ENCODE measurements at regions not wholly inside any gene's neighbourhood (a gene's known extent, or its start where the extent isn't known, plus 50 kb on each side); places are given as distances from the start of the nearest gene placed in this dataset.
A peak's percentile ranks its signal among the peaks of the same experiment; 100 is the strongest.

- no peak for DNase-seq (ENCODE audit: low spot score)
Measured at GRCh38 chr15:94535298-94536048, 304.1 kb downstream of the MCTP2 start.

DNA sequence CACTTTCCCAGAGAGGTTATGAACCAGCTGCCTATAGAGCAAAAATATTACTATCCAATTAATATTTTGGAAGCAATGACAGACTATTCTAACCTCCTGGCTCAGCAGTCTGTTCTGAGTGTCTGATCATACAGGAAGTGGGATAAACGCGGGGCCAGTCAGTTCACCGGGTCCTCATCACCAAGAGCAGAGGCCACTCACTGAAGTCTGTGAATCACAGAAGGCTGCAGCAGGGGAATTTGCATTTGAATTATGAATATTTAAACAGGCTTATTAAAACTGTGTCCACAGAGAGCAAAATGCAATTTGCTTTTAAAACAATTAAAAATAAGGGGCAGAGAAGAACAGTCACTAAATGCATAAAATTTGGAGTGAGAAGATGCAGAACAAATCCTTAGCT, 305.2 kb downstream of the MCTP2 start:
- DNase-seq (ENCODE audit: low spot score): no peak

DNA sequence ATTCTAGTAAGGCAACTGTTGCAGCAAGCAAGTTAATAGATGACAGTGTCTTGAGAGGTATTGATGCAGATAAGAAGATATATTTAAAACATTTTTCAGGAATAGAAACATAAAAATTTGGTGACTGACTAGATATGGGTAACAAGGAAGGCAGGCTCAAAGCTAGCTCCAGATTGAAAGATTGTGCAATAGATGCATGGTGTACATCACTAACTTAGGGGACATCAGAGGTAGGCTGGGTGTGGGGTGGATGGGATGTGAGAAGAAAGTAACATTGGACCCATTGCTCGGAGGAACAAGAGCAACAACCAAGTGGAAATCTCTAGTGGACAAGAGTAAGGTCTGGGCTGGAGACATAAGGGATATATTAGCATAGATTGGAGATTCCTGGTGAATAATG, 306.9 kb downstream of the MCTP2 start:
- no peak for DNase-seq (ENCODE audit: low spot score)

DNA sequence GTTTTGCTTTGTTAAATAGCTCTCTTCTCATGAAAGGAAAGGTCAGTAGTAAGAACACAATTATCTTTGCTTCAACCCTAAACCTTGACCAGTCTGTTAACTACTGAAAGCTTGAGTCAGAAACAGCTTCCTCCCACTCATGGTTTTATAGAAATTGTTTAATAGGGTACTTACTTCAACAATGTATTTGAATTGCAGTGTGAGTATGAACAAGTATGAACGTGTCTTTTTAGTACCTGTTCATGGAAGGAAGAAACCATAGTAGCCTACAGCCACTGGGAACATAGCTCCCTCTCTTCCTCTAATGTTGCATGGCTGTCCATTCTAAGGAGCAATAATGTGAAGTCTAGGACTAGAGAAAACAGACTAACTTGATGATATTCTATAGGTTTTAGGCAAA, 311.0 kb downstream of the MCTP2 start:
- no peak for DNase-seq (ENCODE audit: low spot score)

DNA sequence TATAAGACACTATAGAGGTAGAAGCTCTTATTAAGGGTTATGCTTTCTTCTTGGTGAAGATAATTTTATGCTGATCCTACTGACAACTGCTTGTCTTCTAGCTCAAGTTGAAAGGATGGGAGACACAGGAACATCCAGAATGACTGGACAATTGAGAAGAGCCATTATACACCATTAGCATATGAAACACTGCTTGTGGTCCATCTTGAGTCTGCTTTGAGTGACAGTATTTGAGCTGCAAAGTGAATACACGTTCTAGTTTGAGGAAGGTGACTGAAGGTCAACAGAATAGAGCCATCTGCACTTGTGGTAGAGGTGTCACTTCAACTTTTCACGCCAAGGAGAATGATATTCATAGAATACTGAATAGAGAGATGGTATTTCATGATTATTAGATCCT, 315.4 kb downstream of the MCTP2 start:
- DNase-seq (ENCODE audit: low spot score): no peak

- no peak for DNase-seq (ENCODE audit: low spot score)
Measured at GRCh38 chr15:94547711-94548110, 316.4 kb downstream of the MCTP2 start.

GRCh38 chr15:94555841-94556519, 324.6 kb downstream of the MCTP2 start:
- no peak for DNase-seq (ENCODE audit: low spot score)

GRCh38 chr15:94561036-94561689, 329.8 kb downstream of the MCTP2 start:
- no peak for DNase-seq (ENCODE audit: low spot score)

DNA sequence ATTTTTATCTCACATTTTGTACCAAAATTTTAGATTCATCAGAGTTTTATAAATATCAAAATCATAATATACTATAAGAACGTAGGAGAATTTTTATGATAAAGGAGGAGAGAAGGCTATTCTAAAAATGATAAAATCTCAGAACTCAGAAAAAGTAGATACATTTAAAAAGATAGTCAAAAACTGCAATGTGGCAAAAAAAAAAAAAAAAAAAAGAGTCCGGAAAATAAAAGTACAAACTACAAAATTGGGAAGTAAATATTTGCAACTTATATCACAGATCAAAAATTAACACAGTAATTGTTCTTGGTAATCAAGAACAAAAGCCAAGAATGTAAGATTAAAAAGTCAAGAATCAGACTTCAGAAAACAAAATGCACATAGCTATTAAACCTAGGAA, 332.1 kb downstream of the MCTP2 start:
- no peak for DNase-seq (ENCODE audit: low spot score)

- peak; percentile 53 for DNase-seq (ENCODE audit: low spot score)
Measured at GRCh38 chr15:94576889-94577533, 345.6 kb downstream of the MCTP2 start.

- DNase-seq (ENCODE audit: low spot score): no peak
Measured at GRCh38 chr15:94579286-94579685, 347.9 kb downstream of the MCTP2 start.

DNA sequence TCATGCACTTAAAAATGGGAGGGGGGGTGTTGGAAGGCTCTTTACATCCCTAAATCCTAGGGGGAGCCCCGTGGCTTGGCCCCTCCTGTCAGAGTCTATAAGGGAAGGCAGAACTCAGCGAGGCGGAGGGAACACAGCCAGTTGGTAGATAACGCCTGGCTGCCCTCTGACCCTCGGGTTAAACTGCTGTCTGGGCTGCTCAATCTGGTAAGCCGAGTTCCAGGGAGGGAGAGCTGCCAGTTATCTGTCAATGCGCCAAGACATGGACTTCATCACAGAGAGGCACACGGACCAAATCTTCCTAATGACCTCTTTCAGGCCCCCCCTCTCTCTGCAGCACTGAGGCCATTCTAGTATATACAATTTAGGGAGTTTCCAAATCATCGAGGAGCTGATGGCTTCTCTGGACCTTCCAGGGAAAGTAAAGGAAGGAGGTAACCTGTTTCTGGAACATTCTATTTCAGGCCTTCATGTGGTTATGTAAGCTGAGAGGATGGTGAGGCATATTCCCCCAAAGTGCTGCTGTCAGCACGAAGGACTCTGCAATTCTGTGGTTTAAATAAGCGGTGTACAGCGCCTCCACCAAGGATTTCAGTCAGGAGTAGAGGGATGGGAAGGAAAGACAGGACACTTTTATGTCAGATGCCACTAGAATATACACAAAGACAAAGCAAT, 349.0 kb downstream of the MCTP2 start:
- DNase-seq (ENCODE audit: low spot score): no peak

- peak; percentile 43 for DNase-seq (ENCODE audit: low spot score)
Measured at GRCh38 chr15:94582368-94582767, 351.0 kb downstream of the MCTP2 start.

GRCh38 chr15:94584833-94585244, 353.5 kb downstream of the MCTP2 start:
- no peak for DNase-seq (ENCODE audit: low spot score)

GRCh38 chr15:94586099-94586498, 354.7 kb downstream of the MCTP2 start:
- no peak for DNase-seq (ENCODE audit: low spot score)

DNA sequence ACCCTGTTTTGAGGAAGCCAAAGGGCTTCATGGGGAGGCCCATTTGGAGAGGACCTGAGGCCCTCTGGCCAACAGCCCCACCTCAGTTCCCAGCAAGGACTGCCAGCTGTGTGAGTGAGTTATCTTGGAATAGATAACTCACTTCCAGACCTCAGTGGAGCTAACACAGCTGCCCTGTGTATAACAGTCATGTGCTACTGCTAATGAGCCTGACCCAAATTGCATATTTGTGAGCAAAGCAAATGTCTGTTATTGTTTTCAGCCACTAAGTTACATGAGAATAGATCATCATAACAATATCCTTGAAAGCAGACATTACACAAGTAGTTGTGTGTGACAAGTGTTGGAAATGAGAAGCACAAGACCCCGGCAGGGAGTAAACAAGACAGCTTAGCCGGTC, 355.8 kb downstream of the MCTP2 start:
- no peak for DNase-seq (ENCODE audit: low spot score)

DNA sequence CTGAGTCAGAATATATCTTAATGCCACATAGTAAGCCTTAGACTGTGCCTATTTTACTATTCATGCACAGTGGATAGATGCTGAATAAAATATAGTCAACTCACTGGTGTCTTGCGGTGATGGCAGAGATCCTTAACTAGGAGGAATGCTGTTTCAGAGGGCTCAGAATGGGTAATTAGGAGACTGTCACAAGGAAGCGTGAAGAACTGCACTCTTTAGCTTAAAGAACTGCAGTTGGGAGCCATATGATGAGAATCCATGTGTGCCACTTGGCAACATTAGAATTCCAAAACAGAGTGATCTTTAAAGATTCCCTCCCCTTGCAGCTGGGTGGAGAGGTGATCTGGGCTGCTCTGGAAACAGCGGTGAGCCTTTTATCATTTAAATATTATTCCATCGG, 357.6 kb downstream of the MCTP2 start:
- no peak for DNase-seq (ENCODE audit: low spot score)

GRCh38 chr15:94592495-94592894, 361.1 kb downstream of the MCTP2 start:
- no peak for DNase-seq (ENCODE audit: low spot score)

GRCh38 chr15:94596707-94597106, 365.3 kb downstream of the MCTP2 start:
- DNase-seq (ENCODE audit: low spot score): no peak

DNA sequence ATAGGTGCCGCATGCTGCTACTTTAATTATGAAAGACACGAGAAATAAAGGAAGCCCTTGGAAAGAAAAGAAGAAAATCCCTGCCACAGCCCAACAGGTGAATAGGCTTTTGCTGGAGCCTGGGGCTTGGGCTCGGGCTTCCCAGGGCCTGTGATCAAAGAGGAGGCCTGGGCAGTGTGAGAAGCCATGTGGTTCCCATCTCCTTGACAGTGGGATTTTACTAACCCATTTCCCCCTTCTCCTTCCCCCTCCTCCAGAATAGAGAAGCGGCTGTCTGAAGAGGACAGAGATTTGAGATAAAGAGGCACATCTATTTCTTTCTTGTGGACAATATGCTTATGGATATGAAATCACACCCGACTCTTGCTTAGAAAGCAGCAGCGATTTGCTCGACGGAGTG, 369.1 kb downstream of the MCTP2 start:
- DNase-seq (ENCODE audit: low spot score): no peak

DNA sequence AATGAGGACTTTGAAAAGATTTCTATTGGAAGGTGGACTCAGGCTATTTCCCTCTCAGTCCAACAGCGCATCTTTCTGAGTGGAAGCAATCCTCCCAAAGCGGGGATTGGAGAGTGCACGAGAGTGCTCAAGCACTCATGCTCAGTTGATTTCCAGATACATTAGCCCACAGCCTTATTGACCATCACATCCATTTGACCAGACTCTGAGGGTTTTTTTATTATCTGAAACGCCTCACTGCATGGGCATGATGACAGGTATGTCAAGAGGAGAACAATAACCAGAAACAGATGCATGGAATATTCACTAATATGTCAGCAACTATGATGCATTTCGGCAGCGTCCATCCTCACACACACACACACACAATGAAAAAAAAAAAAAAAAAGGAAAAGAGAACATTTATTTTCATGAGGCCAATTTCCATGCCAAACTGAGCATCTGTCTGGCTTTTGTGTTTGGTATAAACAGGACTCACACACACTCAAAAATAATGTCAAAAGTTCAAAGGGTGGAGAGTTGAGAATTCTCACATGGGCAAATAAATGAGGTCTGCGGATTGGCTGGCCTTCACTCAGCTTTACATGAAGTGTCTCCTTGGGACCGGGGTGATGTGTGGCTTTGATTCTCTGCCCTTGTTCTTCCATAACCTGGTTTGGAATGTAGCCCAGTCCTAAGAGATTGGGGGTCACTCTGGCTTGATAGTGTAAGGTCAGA, 371.6 kb downstream of the MCTP2 start:
- no peak for DNase-seq (ENCODE audit: low spot score)

- no peak for DNase-seq (ENCODE audit: low spot score)
Measured at GRCh38 chr15:94606286-94606685, 374.9 kb downstream of the MCTP2 start.
